Omental fat pad (tissue), 3 donors: ENCODE measurements at regions not wholly inside any gene's neighbourhood (a gene's known extent, or its start where the extent isn't known, plus 50 kb on each side); places are given as distances from the start of the nearest gene placed in this dataset.

Source experiments
- ATAC-seq: fragments of 150-250 bp; one replicate; pipeline ENCODE4 v1.9.1; 2016; ENCODE audit warnings: mild to moderate bottlenecking, moderate library complexity; ENCODE audit not compliant: low FRiP score
- DNase-seq: peaks from one replicate; pipeline ENCODE4 v3.0.0-alpha.2; 2019; ENCODE audit warnings: low spot score
- TF ChIP-seq, protein P1 (sequence below), 3 donors: fragments of 450-650 bp; IDR thresholded peaks; one replicate each; pipeline ENCODE4 v1.5.1; 2016 to 2017; ENCODE audit warnings: antibody characterized with exemption in 3 of 3, mild to moderate bottlenecking in 3 of 3, moderate library complexity in 2 of 3

DNA sequence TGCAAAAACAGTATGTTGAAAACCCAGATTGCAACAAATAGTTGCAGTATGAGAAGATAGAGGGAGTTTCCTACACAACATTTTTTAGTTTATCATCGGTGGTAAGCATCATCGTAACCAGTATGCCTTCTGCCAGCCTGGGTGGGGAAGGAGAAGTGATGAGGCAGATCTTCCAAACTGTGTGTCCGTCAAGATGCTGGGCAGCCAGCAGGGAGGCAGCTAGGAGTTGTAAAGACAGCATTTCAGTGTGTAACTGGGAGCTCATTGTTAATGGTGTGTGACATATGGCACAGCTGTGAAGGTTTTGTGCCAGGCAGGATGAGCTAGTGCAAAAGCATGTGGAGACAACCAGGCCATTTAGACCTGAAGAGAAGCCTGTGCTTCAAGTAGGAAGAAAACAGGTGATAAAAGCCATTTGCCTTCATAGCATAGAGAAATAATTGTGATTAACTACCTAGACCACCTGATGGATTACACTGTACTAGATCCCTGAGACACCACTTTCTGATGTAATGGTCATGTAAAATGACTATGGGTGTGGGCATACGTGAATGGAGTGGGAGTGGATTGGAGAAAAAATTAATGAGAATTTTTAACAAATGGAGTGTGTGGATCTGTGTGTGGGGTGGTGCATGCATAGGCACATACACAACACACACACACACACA is 347.0 kb upstream of the ADAMTSL1 start:
- peak; percentile 65 for ATAC-seq
- TF ChIP-seq, protein P1, sequence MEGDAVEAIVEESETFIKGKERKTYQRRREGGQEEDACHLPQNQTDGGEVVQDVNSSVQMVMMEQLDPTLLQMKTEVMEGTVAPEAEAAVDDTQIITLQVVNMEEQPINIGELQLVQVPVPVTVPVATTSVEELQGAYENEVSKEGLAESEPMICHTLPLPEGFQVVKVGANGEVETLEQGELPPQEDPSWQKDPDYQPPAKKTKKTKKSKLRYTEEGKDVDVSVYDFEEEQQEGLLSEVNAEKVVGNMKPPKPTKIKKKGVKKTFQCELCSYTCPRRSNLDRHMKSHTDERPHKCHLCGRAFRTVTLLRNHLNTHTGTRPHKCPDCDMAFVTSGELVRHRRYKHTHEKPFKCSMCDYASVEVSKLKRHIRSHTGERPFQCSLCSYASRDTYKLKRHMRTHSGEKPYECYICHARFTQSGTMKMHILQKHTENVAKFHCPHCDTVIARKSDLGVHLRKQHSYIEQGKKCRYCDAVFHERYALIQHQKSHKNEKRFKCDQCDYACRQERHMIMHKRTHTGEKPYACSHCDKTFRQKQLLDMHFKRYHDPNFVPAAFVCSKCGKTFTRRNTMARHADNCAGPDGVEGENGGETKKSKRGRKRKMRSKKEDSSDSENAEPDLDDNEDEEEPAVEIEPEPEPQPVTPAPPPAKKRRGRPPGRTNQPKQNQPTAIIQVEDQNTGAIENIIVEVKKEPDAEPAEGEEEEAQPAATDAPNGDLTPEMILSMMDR (IDR thresholded peaks at IDR 0.05) = no peak
- DNase-seq = no peak

DNA sequence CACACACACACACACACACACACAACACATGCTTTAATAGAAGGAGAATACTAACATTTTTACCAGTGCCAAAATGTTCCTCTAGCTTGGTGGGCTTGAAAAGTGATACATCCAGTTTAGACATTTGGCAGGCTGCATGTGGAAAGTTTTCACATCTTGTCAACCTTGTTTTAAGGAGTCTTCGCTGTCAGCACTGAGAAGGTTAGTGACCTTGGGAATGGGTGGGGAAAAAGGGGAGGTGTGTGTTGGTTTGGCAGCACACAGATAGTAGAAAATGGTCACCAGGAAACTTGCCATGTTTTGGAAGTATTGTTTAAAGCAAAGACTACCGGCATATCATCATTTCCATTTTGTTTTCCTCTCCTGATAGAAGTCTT is 346.5 kb upstream of the ADAMTSL1 start:
- DNase-seq = no peak

DNA sequence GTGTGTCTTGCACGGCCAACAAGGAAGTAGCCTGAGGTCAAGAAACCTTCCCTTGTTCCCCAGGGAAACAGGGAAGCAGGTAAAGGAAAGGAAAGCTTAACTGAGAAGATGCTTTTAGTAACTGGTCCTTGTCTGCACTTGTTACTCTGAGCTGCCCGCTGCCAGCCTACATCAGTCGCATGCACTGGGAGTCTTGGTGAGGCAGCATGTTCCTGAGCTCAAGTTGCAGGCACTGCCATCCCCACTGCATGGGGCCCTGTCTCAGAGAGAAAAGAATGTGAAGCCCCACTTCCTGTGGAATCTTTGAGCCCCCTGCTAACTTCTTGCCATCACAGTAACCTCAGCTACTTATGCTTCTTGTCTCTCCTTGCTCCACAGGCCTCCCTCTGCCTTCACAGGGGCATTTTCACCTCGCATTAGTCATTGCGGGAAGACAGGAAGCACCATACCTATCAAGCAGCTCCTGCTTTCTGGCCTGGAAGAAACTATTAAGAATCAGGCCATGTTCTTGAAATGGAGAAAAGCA is 344.1 kb upstream of the ADAMTSL1 start:
- TF ChIP-seq, protein P1 (IDR thresholded peaks at IDR 0.05) = no peak
- no peak for ATAC-seq

More for the DNA sequence above, 346.5 kb upstream of the ADAMTSL1 start:
- no peak for ATAC-seq
- TF ChIP-seq, protein P1 (IDR thresholded peaks at IDR 0.05) = no peak

DNA sequence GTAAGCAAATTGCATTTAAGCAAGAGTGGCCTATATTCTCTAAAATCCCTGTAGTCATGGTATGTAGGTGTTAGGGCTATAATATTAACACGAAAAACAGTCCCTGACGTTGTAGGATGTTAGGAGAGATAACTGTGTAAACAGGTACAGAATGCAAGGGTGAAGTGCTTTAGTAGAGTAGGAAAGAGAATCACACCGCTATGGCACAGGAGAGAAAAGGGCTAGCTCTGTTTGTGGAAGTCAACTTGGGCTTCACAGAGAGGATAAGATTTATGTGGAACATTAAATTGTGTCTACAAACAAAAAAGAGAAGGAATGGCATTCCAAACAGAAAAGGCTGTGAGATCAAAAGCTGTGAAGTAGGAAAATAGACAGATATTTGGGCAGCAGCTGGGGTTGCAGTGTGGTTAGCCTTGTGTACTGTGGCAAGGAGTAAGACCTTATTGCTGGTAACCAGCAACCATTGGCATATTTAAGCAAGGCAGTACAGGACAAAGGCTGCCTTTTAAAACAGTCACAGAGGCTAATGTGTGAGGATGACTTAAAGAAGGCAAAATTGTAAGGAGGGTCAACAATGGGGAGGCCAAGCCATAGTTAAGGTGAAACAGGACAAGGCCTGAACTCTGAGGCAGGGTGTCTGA is 337.5 kb upstream of the ADAMTSL1 start:
- DNase-seq (no peak), ATAC-seq (no peak)
- TF ChIP-seq, protein P1 (IDR thresholded peaks at IDR 0.05) = no peak

More for the DNA sequence above, 344.1 kb upstream of the ADAMTSL1 start:
- DNase-seq = no peak

DNA sequence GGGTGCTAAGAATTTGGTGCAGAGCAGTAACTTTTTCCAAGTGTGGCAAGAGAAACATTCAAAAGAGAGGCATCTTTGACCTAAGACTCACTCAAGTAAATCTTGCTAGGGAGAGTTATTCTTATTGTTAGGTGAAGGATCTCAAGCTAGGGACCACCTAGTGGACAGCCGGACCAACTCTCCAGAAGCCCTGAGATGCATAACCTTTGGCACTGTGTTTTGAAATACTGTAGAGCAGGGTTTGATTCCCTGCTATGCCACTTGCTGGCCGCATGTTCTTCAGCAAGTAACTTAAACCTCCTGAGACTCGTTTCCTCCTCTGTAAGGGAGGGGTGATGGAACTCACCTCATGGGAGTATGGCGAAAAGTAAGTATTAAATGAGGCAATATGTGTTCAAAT is 336.1 kb upstream of the ADAMTSL1 start:
- no peak for ATAC-seq
- TF ChIP-seq, protein P1 (IDR thresholded peaks at IDR 0.05) = no peak
- no peak for DNase-seq

DNA sequence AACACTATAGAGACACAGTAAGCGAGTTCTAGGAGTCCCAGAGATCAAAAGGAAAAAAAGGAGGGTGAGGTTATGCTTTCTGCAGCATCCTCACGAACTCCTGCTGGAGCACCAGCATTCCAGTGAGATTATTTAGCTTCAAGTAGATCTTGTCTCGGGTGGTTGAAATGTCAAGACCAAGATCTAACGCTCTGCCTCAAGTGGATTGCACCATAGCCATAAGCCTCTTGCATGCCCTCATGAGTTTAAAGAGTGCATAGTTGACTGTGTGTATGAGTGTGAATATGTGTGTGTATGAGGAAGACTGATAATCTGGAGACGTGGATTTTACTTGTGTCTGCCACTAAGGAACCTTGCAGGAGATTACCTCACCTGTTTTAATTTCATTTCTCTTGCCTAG is 335.3 kb upstream of the ADAMTSL1 start:
- TF ChIP-seq, protein P1 (IDR thresholded peaks at IDR 0.05) = no peak
- no peak for ATAC-seq

DNA sequence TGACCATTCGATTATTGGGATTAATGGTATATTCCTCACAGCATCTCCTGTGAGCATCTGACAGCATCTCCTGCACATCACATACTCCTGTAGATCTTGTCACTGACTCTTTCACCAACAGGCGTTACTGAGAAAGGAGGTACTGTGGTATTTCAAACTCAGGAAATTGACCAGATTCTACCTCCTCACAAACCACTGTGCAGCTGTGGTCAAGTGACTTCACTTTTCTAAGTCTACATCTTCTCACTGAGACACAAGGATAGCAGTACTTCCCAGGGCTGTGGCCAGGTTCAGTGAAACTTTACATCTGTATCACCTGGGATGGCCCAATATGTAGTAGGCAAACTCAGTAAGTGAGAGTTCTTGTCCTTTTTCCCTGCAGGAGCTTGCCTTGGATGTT is 332.3 kb upstream of the ADAMTSL1 start:
- no peak for ATAC-seq
- DNase-seq = no peak
- TF ChIP-seq, protein P1 (IDR thresholded peaks at IDR 0.05) = no peak

More for the DNA sequence above, 335.3 kb upstream of the ADAMTSL1 start:
- no peak for DNase-seq
